ENCODE measurements at regions not wholly inside any gene's neighbourhood (a gene's known extent, or its start where the extent isn't known, plus 50 kb on each side); places are given as distances from the start of the nearest gene placed in this dataset.
"Not testable (repeated sequence)": the region's sequence is repeated elsewhere in the genome, so short reads cannot be mapped to it uniquely, and the experiment has no call there.

DNA sequence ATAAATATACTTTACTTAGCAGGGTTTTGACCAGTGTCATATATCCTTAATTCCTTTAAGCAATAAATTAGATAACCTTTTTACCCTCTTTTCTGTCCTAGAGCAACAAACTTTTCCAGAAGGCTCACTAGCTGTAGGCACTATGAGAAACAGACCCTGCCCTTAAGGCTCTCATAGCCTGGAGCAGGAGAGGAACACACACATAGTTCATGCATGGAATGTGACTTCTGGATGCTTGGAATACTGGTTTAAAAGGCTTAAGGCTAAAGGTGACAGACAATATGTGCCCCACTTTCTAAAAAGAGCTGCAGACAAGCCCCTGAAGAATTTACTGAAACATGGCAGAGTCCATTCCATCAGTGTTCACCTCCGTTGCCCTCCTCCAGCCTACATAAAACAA is 237.2 kb downstream of the TTC8 start:
- DNase-seq (ENCODE audit: low read depth, low spot score) = no peak

GRCh38 chr14:89065879-89066278 is 241.4 kb downstream of the TTC8 start:
- no peak for DNase-seq (ENCODE audit: low read depth, low spot score)

- no peak for DNase-seq (ENCODE audit: low read depth, low spot score)
Observed at GRCh38 chr14:89067293-89067972, 243.0 kb downstream of the TTC8 start.

- no peak for DNase-seq (ENCODE audit: low read depth, low spot score)
Observed at GRCh38 chr14:89078021-89078795, 253.8 kb downstream of the TTC8 start.

DNA sequence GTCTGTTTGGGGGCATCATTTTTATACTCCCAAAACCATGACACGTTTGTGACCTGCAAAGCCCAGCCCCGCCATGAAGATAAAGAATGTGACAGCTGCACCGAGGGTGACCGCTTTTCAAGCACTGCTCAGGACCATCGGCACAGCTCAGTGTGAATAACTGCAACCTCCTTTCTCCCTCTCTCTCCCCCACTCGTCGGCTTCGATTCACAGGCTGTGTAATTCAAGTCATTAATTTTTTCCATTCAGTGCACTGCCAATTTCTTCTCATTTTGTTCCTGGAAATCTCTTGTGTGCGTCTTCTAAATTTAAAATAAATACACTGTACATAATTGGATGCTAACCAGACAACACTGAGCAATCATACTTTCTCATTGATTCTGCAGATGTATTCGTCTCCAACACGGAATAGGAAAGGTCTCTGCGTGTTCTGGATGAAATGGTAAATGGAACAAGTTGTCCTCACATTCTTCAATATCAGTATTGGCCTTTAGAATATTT is 260.8 kb downstream of the TTC8 start:
- DNase-seq (ENCODE audit: low read depth, low spot score) = no peak

GRCh38 chr14:89085737-89086382 is 261.4 kb downstream of the TTC8 start:
- DNase-seq (ENCODE audit: low read depth, low spot score) = no peak

GRCh38 chr14:89088530-89088929 is 264.1 kb downstream of the TTC8 start:
- no peak for DNase-seq (ENCODE audit: low read depth, low spot score)

DNA sequence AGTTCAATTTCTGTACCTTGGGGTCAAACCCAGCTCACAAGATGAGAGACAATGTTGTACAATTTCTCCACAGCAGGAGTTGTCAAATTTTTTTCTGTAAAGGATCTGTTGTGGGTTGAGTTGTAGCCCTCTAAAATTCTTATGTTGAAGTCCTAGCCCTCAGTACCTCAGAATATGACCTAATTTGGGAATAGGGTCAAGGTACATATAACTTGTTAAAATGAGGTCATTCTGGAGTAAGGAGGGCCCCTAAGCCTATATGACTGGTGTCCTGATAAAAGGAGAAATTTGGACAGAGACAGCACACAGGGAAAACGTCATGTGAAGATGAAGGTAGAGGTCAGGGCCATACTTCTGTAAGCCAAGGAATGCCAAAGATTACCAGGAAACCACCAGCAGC is 264.9 kb downstream of the TTC8 start:
- no peak for DNase-seq (ENCODE audit: low read depth, low spot score)

DNA sequence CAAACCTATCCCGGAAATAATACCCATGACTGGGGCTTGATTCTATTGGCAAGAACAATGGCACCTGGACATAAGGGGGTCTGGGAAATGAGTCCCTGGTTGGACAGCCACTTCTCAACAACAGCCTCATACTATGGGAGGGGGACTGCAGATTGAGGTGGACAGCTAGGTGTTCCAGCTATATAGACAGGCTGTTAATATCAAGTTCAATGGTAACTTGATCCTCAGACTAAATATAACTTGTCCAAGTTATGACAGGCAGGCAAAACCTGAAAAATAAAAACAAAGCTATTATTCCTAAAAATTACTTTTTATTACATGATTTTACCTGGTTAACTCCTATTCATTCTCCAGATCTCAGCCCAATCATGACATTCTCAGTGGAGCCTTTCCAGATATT is 267.3 kb downstream of the TTC8 start:
- DNase-seq (ENCODE audit: low read depth, low spot score) = no peak

DNA sequence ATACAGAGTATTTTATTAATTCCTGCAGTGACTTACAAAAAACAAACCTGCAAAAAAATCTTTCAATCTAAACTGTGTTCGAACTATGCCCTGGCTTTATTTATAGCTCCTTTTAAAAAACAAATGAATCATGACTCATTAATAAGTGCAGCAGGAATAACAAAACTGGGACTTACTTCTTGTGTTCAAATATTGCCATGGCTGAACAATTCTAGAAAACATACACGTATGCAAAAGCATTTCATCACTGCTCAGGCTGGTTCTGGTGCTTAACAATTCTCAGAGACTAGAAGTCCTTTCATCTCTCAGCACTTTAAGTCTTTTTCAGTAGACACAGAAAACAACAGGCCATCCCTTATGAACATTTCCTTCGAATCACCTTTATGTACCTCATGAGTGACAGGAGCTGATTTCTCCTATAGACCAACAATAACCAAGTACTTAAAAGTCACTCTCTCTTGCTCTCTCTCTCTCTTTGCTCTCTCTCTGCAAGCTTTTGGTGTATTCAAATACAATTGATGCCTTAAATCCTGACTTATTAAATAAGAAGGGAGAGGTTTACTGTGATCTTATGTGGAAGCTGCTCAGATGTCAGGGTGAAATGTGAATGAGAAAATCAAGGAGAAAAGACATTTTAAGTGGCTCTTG is 268.8 kb downstream of the TTC8 start:
- no peak for DNase-seq (ENCODE audit: low read depth, low spot score)

DNA sequence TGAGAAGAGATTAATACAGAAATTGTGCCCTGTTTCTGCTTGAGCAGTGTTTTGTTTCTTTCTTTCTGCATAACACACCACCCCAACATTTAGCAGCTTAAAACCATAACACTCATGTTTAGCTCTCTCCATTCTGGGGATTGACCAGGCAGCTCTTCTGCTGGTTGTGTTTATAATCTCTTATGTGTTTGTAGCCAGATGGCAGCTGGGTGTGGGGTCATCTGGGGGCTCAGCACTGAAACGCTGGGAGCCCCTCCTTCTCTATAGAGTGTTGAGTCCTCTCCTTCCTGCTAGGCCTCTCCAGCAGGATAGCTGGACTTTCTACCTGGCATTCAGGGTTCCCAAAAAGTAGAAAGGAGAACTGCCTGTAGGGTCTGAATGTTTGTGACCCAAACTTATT is 270.6 kb downstream of the TTC8 start:
- no peak for DNase-seq (ENCODE audit: low read depth, low spot score)

DNA sequence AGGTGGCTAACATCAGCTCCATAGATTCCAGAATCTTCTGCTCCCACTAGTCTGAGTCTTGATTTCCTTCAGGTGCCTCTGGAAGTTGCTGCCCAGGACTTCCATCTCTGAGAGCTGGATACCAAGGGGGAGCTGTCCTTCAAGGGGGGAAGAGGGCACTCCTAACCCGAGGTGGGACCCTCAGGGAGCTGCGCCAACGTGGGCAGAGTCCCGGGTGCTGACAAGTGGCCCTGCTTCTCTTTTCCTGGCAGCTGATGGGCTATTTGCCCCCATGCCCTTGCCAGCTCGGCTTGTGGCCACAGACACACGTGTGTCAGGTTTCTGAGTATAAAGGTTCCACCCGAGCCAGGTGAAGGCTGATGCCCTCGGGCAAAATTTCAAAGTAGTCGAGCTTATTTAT is 272.5 kb downstream of the TTC8 start:
- no peak for DNase-seq (ENCODE audit: low read depth, low spot score)

DNA sequence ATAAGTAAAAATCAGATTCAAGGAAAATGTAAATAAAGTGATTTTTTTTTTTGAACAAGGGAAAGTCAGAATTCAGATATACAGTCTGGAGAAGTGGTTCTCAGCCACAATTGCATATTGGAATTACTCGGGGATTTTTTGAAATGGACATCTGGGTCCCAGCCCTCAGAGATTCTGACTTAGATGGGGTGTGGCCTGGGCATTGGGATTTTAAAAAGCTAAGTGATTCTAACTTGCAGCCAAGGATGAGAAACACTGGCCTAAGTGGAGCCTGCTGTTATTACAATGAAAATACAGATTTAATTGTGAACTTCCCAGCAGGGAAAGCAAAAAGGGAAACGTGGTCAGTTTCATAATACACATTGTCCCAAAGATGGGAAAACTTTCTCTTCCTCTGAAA is 273.8 kb downstream of the TTC8 start:
- no peak for DNase-seq (ENCODE audit: low read depth, low spot score)

DNA sequence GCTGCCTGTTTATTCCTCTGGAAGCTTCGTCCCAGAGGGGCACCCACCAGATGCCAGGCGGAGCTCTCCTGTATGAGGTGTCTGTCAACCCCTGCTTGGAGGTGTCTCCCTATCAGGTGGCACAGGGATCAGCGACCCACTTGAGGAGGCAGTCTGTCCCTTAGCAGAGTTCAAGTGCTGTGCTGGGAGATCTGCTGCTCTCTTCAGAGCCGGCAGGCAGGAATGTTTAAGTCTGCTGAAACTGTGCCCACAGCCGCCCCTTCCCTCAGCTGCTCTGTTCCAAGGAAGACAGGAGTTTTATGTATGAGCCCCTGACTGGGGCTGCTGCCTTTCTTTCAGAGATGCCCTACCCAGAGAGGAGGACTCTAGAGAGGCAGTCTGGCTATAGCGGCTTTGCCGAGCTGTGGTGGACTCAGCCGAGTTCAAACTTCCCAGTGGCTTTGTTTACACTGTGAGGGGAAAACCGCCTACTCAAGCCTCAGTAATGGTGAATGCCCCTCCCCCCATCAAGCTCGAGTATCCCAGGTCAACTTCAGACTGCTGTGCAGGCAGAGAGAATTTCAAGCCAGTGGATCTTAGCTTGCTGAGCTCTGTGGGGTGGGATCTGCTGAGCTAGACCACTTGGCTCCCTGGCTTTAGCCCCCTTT is 279.8 kb downstream of the TTC8 start:
- not testable (repeated sequence) for DNase-seq (ENCODE audit: low read depth, low spot score)

- not testable (repeated sequence) for DNase-seq (ENCODE audit: low read depth, low spot score)
Observed at GRCh38 chr14:89104861-89105260, 280.4 kb downstream of the TTC8 start.

All from iPS DF 19.7 (cell line).